Fibroblast of pulmonary artery (primary cell): ENCODE measurements at regions not wholly inside any gene's neighbourhood (a gene's known extent, or its start where the extent isn't known, plus 50 kb on each side); places are given as distances from the start of the nearest gene placed in this dataset.

ENCODE experiments used
- DNase-seq: peaks from one replicate; pipeline ENCODE4 v3.0.0-alpha.2; 2010; ENCODE audit warnings: low read depth
- H3K4me3 ChIP-seq: replicated peaks from 2 replicates; pipeline ENCODE4 v1.5.1; 2011; ENCODE audit warnings: low read depth, mild to moderate bottlenecking, control low read depth, low read length, moderate library complexity
- CTCF ChIP-seq: IDR thresholded peaks from 2 replicates; pipeline ENCODE4 v1.5.1; 2011; ENCODE audit warnings: mild to moderate bottlenecking, control low read depth, low read length, inconsistent platforms; ENCODE audit errors: missing control alignments

DNA sequence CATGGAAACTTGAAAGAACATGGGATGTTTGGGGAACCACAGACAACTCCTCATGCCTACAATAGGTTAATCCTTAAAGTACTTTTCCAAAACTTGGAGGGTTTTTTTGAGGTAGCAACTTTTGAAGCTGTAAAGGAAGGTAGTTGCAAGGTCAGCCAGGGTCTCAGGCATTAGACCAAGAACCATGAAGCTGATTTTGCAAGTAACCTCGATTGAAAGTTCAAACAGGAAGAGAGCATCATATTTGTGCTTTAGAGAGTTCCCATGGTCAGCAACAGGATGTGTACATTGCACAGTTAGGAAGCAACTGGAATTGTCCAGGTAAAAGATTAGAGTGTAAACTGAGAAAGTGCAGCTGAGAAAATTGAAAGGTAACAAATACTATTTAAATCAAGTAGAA is 199.8 kb upstream of the NR2F2 start:
- no peak for DNase-seq
- no peak for TF ChIP-seq CTCF

DNA sequence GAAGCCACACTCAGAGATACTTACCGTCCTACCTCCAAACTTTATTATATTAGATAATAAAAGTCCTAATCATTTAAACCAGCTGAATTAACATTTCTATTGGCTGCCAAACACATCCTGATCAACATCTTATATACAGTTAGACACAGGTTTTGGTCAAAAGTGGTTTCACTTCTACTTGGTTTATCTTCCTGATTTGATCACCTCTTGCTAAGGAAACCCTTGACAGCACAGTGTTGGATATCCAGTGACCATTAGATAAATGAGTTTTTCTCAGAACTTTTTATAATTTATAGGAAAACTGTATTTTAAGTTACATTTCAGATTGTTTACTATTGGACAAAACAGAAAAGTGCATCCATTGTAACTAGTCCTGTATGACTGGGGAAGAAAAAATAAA is 198.4 kb upstream of the NR2F2 start:
- H3K4me3 ChIP-seq: no peak overlapping the region
- no peak for DNase-seq
- TF ChIP-seq CTCF: no peak

More for the DNA sequence above, 199.8 kb upstream of the NR2F2 start:
- no peak overlapping the region for H3K4me3 ChIP-seq

GRCh38 chr15:96135166-96136093 is 195.1 kb upstream of the NR2F2 start:
- DNase-seq: no peak
- no peak for TF ChIP-seq CTCF
- no peak overlapping the region for H3K4me3 ChIP-seq

- DNase-seq: no peak
- TF ChIP-seq CTCF: no peak
- H3K4me3 ChIP-seq: no peak overlapping the region
Observed at GRCh38 chr15:96138985-96139384, 191.5 kb upstream of the NR2F2 start.

GRCh38 chr15:96142498-96142897 is 188.0 kb upstream of the NR2F2 start:
- DNase-seq: no peak
- no peak for TF ChIP-seq CTCF
- H3K4me3 ChIP-seq: no peak overlapping the region

GRCh38 chr15:96144734-96145133 is 185.8 kb upstream of the NR2F2 start:
- no peak for DNase-seq
- no peak for TF ChIP-seq CTCF
- no peak overlapping the region for H3K4me3 ChIP-seq

DNA sequence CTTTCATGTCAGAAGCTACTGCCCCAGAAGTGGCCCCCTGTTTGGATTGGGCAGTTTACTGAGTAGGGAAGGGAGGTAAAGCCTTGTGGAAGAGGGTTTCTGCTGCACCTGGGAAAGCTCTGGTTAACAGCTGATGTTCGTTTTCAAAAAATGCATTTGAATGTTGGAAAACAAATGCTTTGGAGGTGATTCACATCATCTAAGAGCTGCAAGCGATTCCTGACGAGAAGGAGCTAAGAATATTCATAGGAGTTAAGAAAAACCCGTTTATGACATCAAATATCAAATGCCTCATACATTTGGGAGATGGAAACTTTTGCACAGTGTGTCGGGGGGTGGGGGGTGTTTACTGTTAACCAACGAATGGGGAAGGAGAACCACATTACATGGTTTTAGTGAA is 183.8 kb upstream of the NR2F2 start:
- no peak overlapping the region for H3K4me3 ChIP-seq
- no peak for TF ChIP-seq CTCF
- DNase-seq: no peak
